ENCODE measurements at regions not wholly inside any gene's neighbourhood (a gene's known extent, or its start where the extent isn't known, plus 50 kb on each side); places are given as distances from the start of the nearest gene placed in this dataset.
"Not testable (repeated sequence)": the region's sequence is repeated elsewhere in the genome, so short reads cannot be mapped to it uniquely, and the experiment has no call there.

DNA sequence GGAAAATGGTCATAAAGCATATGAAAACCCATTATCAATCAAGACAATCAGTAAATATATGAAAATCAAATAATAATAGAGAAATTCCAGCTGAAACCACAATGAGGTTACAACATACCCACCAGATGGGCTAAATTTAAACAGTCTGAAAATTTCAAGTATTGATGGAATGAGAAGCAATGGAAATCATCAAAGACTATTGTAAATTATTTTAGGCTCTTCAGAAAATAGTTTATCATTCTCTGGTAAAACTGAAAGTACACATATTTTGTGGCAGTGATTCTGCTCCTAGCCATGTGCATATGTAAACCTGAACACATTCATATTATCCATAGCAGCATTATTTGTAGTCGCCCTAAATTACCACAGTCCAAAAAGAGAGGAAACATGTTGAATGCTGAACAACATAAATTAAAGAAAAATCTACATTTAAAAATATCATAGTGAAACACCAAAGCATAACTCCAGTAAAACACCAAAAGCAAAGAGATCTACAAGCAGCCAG lies 215.3 kb downstream of the PRELID2 start:
- Histone ChIP-seq H3K4me3 (no peak overlapping the region), H3K4me1 (no peaks in the 10 kb centered on the region), H3K27me3 (ENCODE audit: low read depth) (no peaks in the 10 kb centered on the region), H3K27ac (replicated peaks) (no peak overlapping the region), H3K9me3 (replicated peaks) (peaks cover 13% of the 10 kb centered on the region), H3K36me3 (no peaks in the 10 kb centered on the region)
- TF ChIP-seq, protein P1, sequence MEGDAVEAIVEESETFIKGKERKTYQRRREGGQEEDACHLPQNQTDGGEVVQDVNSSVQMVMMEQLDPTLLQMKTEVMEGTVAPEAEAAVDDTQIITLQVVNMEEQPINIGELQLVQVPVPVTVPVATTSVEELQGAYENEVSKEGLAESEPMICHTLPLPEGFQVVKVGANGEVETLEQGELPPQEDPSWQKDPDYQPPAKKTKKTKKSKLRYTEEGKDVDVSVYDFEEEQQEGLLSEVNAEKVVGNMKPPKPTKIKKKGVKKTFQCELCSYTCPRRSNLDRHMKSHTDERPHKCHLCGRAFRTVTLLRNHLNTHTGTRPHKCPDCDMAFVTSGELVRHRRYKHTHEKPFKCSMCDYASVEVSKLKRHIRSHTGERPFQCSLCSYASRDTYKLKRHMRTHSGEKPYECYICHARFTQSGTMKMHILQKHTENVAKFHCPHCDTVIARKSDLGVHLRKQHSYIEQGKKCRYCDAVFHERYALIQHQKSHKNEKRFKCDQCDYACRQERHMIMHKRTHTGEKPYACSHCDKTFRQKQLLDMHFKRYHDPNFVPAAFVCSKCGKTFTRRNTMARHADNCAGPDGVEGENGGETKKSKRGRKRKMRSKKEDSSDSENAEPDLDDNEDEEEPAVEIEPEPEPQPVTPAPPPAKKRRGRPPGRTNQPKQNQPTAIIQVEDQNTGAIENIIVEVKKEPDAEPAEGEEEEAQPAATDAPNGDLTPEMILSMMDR (IDR thresholded peaks at IDR 0.05; ENCODE audit: borderline replicate concordance), result no peak
- intact Hi-C loops (cut with micrococcal nuclease), result no loop called here
- no peak for DNase-seq

DNA sequence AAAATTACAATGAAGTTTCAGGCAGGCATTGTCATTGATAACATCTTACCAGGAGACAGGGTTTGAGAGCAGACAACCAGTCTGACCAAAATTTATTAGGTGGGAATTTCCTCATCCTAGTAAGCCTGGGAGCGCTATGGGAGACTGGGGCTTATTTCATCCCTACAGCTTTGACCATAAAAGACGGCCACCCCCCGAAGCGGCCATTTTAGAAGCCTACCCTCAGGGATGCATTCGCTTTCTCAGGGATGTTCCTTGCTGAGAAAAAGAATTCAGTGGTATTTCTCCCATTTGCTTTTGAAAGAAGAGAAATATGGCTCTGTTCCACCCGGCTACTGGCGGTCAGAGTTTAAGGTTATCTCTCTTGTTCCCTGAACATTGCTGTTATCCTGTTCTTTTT lies 218.4 kb downstream of the PRELID2 start:
- H3K4me1 ChIP-seq; H3K4me3 ChIP-seq; H3K27me3 ChIP-seq (ENCODE audit: low read depth); DNase-seq; H3K9me3 ChIP-seq (replicated peaks); intact Hi-C loops (cut with micrococcal nuclease); H3K36me3 ChIP-seq; H3K27ac ChIP-seq (replicated peaks): not testable (repeated sequence)

DNA sequence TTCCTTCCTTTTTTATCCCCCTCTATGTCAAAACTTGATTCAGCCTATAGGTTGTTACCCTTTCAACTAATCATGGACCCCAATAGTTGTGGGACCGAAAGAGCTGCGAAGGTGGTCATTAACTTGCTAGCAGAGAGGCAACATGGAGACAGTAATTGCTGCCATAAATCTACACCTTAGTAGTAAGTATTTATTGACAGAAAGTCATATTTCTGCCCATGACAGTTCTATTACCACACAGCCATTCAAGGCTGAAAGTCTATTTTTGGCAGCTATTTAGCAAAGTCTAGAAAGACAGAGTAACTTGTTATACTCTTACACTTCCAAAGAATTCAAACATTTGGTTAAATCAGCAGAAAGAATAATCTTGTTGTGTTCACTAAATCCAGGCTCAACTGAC lies 236.2 kb downstream of the PRELID2 start:
- no peaks in the 10 kb centered on the region for H3K36me3 ChIP-seq
- H3K4me1 ChIP-seq, result no peaks in the 10 kb centered on the region
- H3K27ac ChIP-seq (replicated peaks), result no peak overlapping the region
- no peak for DNase-seq
- H3K4me3 ChIP-seq, result no peak overlapping the region
- intact Hi-C loops (cut with micrococcal nuclease), result no loop called here
- TF ChIP-seq, protein P1 (IDR thresholded peaks at IDR 0.05; ENCODE audit: borderline replicate concordance), result no peak
- H3K27me3 ChIP-seq (ENCODE audit: low read depth), result no peaks in the 10 kb centered on the region
- no peaks in the 10 kb centered on the region for H3K9me3 ChIP-seq (replicated peaks)

- Histone ChIP-seq H3K9me3 (replicated peaks) (no peaks in the 10 kb centered on the region), H3K4me3 (no peak overlapping the region), H3K36me3 (no peaks in the 10 kb centered on the region), H3K27ac (replicated peaks) (no peak overlapping the region), H3K27me3 (ENCODE audit: low read depth) (no peaks in the 10 kb centered on the region), H3K4me1 (no peaks in the 10 kb centered on the region)
- no peak for DNase-seq
- TF ChIP-seq, protein P1 (IDR thresholded peaks at IDR 0.05; ENCODE audit: borderline replicate concordance), result no peak
- intact Hi-C loops (cut with micrococcal nuclease), result no loop called here
These were observed 237.0 kb downstream of the PRELID2 start for GRCh38 chr5:145598184-145598583.

DNA sequence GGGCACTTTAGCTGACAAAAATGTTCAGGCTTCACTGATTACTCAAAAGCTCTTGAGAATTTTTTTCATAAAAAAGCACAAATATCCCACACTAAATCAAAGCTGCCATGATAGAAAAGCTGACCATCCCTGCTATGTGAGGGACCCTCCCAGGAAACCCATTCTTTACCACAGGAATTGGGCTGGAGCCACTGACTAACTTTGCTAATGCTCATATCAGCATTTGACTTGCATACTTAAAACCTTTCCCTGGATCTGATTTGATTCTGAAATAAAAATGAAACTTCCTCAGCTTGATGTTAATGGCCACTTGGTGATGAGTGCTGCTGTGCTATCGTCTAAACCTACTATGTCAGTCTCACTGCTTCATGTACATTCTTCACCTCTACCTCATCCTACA lies 243.6 kb downstream of the PRELID2 start:
- intact Hi-C loops (cut with micrococcal nuclease), result no loop called here
- TF ChIP-seq, protein P1 (IDR thresholded peaks at IDR 0.05; ENCODE audit: borderline replicate concordance), result no peak

GRCh38 chr5:145589063-145589462 lies 246.1 kb downstream of the PRELID2 start:
- DNase-seq, result no peak
- Histone ChIP-seq H3K4me1 (no peaks in the 10 kb centered on the region), H3K27me3 (ENCODE audit: low read depth) (no peaks in the 10 kb centered on the region), H3K36me3 (no peaks in the 10 kb centered on the region), H3K27ac (replicated peaks) (no peak overlapping the region), H3K9me3 (replicated peaks) (peaks cover 3% of the 10 kb centered on the region), H3K4me3 (no peak overlapping the region)
- TF ChIP-seq, protein P1 (IDR thresholded peaks at IDR 0.05; ENCODE audit: borderline replicate concordance), result no peak
- intact Hi-C loops (cut with micrococcal nuclease), result no loop called here

More for the DNA sequence above, 243.6 kb downstream of the PRELID2 start:
- H3K4me1 ChIP-seq, result no peaks in the 10 kb centered on the region
- no peaks in the 10 kb centered on the region for H3K9me3 ChIP-seq (replicated peaks)
- no peak for DNase-seq
- H3K27ac ChIP-seq (replicated peaks), result no peak overlapping the region
- H3K4me3 ChIP-seq, result no peak overlapping the region
- H3K27me3 ChIP-seq (ENCODE audit: low read depth), result no peaks in the 10 kb centered on the region
- H3K36me3 ChIP-seq, result no peaks in the 10 kb centered on the region
